Osteoblast (primary cell): ENCODE measurements at regions not wholly inside any gene's neighbourhood (a gene's known extent, or its start where the extent isn't known, plus 50 kb on each side); places are given as distances from the start of the nearest gene placed in this dataset.

ENCODE experiments used
- DNase-seq: peaks from one replicate; pipeline ENCODE4 v3.0.0; 2011; ENCODE audit warnings: low spot score, mixed read lengths; ENCODE audit not compliant: insufficient read length; ENCODE audit errors: missing footprints
- H2AFZ ChIP-seq: 2 replicates; pipeline ENCODE4 v1.6.0; 2011; ENCODE audit warnings: mild to moderate bottlenecking, low read length
- H3K27ac ChIP-seq: 2 replicates; pipeline ENCODE4 v1.5.1; 2011; ENCODE audit warnings: mild to moderate bottlenecking, low read depth, low read length, moderate library complexity
- H3K27me3 ChIP-seq: 2 replicates; pipeline ENCODE4 v1.6.0; 2012; ENCODE audit warnings: mild to moderate bottlenecking, control low read depth, inconsistent platforms, low read length, moderate library complexity; ENCODE audit not compliant: insufficient read depth
- H3K36me3 ChIP-seq: 2 replicates; pipeline ENCODE4 v1.5.1; 2011; ENCODE audit warnings: mild to moderate bottlenecking, low read length, control low read depth, moderate library complexity; ENCODE audit not compliant: insufficient read depth
- H3K4me1 ChIP-seq: 2 replicates; pipeline ENCODE4 v1.5.1; 2011; ENCODE audit warnings: mild to moderate bottlenecking, low read length, control low read depth, moderate library complexity; ENCODE audit not compliant: insufficient read depth
- H3K4me2 ChIP-seq: 2 replicates; pipeline ENCODE4 v1.6.0; 2011; ENCODE audit warnings: mild to moderate bottlenecking, low read length; ENCODE audit not compliant: insufficient read depth
- H3K4me3 ChIP-seq: fragments of 200-600 bp; sonication (generic); 3 replicates; pipeline ENCODE4 v1.5.1; 2012; ENCODE audit warnings: mild to moderate bottlenecking, low read length, inconsistent platforms; ENCODE audit not compliant: insufficient read depth
- H3K79me2 ChIP-seq: 2 replicates; pipeline ENCODE4 v1.6.0; 2012; ENCODE audit warnings: mild to moderate bottlenecking, low read length, control low read depth, inconsistent platforms; ENCODE audit not compliant: insufficient read depth
- H3K9me3 ChIP-seq: 2 replicates; pipeline ENCODE4 v1.5.1; 2011; ENCODE audit warnings: low read depth, low read length, control low read depth
- H4K20me1 ChIP-seq: 2 replicates; pipeline ENCODE4 v1.6.0; 2012; ENCODE audit warnings: mild to moderate bottlenecking, low read length, control low read depth; ENCODE audit not compliant: insufficient read depth
- TF ChIP-seq, protein P1 (sequence below): IDR thresholded peaks from 2 replicates; pipeline ENCODE4 v1.5.1; 2011; ENCODE audit warnings: mild to moderate bottlenecking, low read depth, low read length, moderate library complexity; ENCODE audit errors: extremely low read depth

DNA sequence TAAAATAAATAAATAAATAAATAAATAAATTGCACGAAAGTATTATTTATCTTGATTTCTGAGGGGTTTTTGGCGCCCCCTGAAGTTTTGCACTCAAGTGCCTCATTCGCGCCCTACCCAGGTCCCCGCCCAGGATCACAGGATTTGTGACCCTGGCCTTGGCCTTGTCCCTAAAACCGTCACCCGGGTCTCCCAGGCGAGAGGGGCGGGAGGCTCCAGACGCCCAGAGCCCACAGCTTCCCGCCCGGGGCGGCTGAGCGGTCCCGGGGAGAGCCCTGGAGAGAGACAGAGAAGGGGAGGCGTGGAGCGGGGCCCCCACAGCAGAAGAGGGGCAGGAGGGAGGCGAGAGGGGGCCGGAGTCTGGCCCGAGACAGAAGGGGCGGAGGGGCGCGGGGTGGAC, 91.8 kb upstream of the CASZ1 start:
- H3K27me3 ChIP-seq: peaks cover 53% of the 10 kb centered on the region
- no peaks in the 10 kb centered on the region for H4K20me1 ChIP-seq
- TF ChIP-seq, protein P1, sequence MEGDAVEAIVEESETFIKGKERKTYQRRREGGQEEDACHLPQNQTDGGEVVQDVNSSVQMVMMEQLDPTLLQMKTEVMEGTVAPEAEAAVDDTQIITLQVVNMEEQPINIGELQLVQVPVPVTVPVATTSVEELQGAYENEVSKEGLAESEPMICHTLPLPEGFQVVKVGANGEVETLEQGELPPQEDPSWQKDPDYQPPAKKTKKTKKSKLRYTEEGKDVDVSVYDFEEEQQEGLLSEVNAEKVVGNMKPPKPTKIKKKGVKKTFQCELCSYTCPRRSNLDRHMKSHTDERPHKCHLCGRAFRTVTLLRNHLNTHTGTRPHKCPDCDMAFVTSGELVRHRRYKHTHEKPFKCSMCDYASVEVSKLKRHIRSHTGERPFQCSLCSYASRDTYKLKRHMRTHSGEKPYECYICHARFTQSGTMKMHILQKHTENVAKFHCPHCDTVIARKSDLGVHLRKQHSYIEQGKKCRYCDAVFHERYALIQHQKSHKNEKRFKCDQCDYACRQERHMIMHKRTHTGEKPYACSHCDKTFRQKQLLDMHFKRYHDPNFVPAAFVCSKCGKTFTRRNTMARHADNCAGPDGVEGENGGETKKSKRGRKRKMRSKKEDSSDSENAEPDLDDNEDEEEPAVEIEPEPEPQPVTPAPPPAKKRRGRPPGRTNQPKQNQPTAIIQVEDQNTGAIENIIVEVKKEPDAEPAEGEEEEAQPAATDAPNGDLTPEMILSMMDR: no peak
- no peak for DNase-seq
- no peaks in the 10 kb centered on the region for H3K4me1 ChIP-seq
- H3K4me3 ChIP-seq: no peak overlapping the region
- no peak overlapping the region for H3K4me2 ChIP-seq
- H3K36me3 ChIP-seq: no peaks in the 10 kb centered on the region
- no peak overlapping the region for H3K27ac ChIP-seq
- no peak overlapping the region for H2AFZ ChIP-seq
- H3K9me3 ChIP-seq: no peaks in the 10 kb centered on the region
- no peaks in the 10 kb centered on the region for H3K79me2 ChIP-seq

DNA sequence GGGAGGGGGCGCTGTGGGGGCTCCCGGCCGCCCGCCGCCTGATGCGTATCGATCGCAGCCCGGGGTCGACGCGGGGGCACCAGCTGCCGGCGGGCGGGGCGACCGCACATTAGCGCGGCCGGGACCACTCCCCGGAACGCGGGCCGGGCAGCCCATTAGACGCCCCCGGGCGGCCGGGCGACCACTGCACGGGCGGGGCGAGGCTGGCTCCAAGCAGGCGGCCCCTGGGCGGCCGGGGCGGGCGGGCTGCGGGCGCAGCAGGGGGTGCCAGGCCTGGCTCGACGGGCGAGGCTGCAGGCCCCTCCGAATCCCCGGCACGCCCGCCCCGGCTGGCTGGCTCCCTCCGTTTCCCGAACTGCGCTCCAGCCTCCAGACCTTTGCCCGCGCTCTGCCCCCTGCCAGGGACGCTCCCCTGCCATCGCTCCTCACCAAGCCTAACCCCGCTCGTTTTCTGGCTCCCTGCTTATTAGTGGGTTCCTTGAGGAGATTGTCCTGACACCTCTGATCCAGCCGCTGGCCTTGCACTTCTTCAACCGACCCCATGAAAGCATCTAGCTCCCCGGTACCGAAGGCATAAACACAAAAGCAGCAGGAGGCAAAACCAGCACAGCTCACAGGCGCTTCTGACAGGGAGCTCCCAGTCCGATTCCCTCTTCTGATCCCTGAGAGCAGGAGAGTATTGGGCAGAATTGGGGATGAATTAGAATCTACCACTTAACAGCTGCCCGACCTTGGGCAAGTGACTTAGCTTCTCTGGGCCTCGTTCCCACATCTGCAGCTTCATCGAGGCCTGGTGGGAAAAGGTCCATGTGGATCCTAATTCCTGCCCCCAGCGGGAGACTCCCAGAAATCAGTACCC, 92.6 kb upstream of the CASZ1 start:
- no peak overlapping the region for H3K27ac ChIP-seq
- no peak overlapping the region for H3K4me3 ChIP-seq
- H4K20me1 ChIP-seq: no peaks in the 10 kb centered on the region
- H3K36me3 ChIP-seq: no peaks in the 10 kb centered on the region
- H2AFZ ChIP-seq: no peak overlapping the region
- DNase-seq: peak; percentile 77
- no peaks in the 10 kb centered on the region for H3K4me1 ChIP-seq
- H3K4me2 ChIP-seq: no peak overlapping the region
- H3K9me3 ChIP-seq: no peaks in the 10 kb centered on the region
- H3K79me2 ChIP-seq: no peaks in the 10 kb centered on the region
- TF ChIP-seq, protein P1: no peak
- H3K27me3 ChIP-seq: peaks cover 50% of the 10 kb centered on the region

DNA sequence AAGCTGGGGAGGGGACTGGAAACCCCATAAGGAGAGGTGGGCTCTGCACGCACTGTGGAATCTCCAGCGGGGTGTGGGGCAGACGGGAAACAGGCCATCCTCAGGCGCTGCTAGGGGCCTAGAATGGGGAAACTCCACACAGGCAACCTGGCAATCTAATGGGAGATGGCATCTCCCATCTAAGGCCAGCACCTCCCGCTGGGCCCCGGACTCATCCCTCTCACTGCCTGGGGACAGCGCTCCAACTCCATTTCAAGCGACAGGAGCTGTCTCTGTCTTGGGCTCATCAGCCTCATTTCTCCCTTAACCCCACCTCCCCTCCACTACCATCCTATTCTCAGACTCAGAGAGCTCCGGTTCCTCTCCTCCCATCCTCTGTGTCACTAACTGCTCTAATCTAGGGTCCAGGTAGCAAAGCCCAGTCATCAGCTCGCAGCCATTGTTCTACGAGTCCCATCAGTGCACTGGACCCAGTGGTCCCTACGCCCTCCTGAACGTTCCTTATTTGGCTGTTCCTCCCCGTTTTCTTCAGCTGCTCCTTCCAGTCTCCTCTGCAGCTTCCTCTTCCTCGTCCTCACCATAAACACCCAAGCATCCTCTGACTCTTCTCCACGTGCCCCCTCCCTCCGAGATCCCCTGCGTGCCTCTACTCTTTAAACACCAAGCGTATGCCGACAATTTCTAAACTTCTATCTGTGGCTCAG, 93.4 kb upstream of the CASZ1 start:
- H4K20me1 ChIP-seq: no peaks in the 10 kb centered on the region
- H3K4me2 ChIP-seq: no peak overlapping the region
- H3K4me3 ChIP-seq: no peak overlapping the region
- no peaks in the 10 kb centered on the region for H3K36me3 ChIP-seq
- DNase-seq: peak; percentile 68
- no peak overlapping the region for H3K27ac ChIP-seq
- no peaks in the 10 kb centered on the region for H3K9me3 ChIP-seq
- TF ChIP-seq, protein P1: no peak
- no peaks in the 10 kb centered on the region for H3K4me1 ChIP-seq
- H2AFZ ChIP-seq: no peak overlapping the region
- peaks cover 50% of the 10 kb centered on the region for H3K27me3 ChIP-seq
- no peaks in the 10 kb centered on the region for H3K79me2 ChIP-seq

DNA sequence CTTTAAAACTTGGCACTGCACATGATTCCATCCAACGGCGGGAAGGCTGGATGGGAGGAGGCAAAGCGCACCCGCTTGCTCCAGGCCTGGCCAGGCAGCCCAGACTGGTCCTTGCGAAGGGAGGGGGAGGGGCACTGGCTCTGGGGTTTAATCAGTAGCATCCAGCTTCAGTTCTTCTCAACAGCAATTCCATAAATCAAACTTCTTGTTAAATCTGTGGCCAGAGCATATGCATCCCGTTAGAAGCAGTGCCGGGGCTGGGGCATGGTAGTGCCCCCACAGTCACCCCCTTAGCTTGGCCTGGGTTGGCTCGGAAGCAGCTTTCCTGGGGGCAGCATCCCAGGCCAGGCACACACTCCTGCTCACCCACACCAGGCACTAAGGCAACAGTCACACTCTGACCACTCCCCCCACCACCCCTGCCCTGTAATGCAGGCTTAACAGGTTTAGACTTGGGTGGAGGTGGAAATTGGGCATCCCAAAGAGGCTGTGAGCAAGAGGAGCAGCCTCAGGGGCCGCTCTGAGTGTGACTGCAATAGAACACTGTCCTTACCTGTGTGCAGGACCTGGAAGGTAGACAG, 94.1 kb upstream of the CASZ1 start:
- H3K4me2 ChIP-seq: no peak overlapping the region
- H4K20me1 ChIP-seq: no peaks in the 10 kb centered on the region
- H3K4me3 ChIP-seq: no peak overlapping the region
- H3K27me3 ChIP-seq: peaks cover 46% of the 10 kb centered on the region
- H2AFZ ChIP-seq: no peak overlapping the region
- TF ChIP-seq, protein P1: no peak
- no peak overlapping the region for H3K27ac ChIP-seq
- peak; percentile 72 for DNase-seq
- no peaks in the 10 kb centered on the region for H3K9me3 ChIP-seq
- no peaks in the 10 kb centered on the region for H3K36me3 ChIP-seq
- no peaks in the 10 kb centered on the region for H3K4me1 ChIP-seq
- no peaks in the 10 kb centered on the region for H3K79me2 ChIP-seq
